SKM-1 (cell line): ENCODE measurements at regions not wholly inside any gene's neighbourhood (a gene's known extent, or its start where the extent isn't known, plus 50 kb on each side); places are given as distances from the start of the nearest gene placed in this dataset.
"Not testable (repeated sequence)": the region's sequence is repeated elsewhere in the genome, so short reads cannot be mapped to it uniquely, and the experiment has no call there.

Source experiments
- DNase-seq: peaks from one replicate; lab custom pipeline; 2025; ENCODE audit not compliant: unreplicated experiment; lab: John Stamatoyannopoulos, UW

GRCh38 chr11:134851503-134852224 is 439.6 kb upstream of the B3GAT1 start:
- DNase-seq, result not testable (repeated sequence)

GRCh38 chr11:134850566-134850965 is 438.5 kb upstream of the B3GAT1 start:
- DNase-seq, result no peak

DNA sequence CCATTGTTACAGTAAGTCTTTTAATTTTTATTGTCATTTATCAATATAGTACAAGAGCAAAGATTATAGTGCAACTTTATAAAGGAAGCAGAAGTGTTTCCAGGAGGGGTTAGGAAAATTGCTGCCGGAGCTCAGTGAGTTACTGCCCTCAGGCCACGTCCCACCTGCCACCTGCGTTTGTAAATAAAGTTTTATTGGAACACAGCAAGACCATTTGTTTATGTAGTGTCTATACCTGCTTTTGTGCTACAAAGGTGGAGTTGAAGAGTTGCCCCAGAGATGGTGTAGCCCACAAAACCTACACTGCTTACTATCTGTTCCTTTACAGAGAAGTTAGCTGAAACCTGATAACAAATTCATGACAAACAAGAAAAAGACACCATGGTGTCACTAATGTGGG is 437.8 kb upstream of the B3GAT1 start:
- no peak for DNase-seq

GRCh38 chr11:134847083-134847715 is 435.2 kb upstream of the B3GAT1 start:
- no peak for DNase-seq

DNA sequence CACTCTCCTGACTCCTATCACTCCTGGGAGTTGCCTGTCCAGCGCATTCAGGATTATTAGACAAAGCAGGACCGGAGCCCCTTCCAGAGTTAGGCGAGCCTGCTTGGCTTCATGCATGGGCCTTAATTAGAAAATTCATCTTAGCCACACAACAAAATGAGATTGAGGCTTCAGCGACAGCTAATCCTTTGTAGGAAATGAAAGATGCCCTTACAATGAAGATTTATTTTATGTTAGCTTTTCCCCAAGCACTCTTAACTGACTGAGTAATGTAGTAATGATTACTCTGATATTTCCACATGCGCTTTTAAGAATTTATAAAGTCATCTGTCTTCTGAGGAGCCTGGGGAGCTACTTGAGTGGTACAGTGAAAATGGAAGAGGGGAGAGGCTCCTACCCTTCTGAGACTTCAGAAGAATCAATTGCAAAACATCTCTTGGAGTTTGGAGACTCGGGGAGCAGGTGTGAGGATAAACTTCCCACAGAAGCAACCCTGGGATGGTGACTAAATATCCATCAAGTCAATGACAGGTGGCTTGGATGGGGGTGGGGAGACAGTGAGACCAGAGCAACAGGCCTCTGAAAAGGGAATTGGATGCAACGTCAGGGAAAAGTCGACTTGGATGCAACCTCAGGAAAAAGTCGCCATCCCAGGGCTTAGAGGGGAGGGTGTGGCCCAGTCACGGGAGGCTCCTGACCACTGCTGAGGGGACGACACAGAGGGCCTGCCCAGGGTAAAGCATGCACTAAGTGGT is 434.5 kb upstream of the B3GAT1 start:
- no peak for DNase-seq

GRCh38 chr11:134845474-134846327 is 433.7 kb upstream of the B3GAT1 start:
- DNase-seq, result no peak

GRCh38 chr11:134844838-134845237 is 432.8 kb upstream of the B3GAT1 start:
- DNase-seq, result no peak

GRCh38 chr11:134843735-134844134 is 431.7 kb upstream of the B3GAT1 start:
- no peak for DNase-seq

DNA sequence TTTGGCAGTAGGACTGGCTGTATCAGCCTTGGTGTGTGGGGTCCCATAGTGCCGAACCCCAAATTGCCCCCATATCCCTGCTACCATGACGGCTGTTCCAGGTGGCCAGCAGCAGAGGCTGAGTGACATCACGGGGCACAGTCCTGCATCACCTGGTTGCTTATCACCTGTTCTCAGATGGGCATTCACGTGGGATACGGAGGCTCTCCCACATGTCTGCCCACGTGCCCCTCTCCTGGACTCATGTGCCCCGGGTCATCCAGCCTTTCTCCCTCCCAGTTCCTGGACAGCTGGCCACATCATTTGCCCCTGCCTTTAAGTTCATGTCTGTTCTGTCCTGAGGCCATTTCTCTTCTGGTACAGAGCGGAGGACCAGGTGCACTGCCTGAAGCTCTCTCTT is 431.0 kb upstream of the B3GAT1 start:
- no peak for DNase-seq

GRCh38 chr11:134841972-134842371 is 429.9 kb upstream of the B3GAT1 start:
- no peak for DNase-seq

GRCh38 chr11:134841411-134841810 is 429.4 kb upstream of the B3GAT1 start:
- DNase-seq, result no peak

DNA sequence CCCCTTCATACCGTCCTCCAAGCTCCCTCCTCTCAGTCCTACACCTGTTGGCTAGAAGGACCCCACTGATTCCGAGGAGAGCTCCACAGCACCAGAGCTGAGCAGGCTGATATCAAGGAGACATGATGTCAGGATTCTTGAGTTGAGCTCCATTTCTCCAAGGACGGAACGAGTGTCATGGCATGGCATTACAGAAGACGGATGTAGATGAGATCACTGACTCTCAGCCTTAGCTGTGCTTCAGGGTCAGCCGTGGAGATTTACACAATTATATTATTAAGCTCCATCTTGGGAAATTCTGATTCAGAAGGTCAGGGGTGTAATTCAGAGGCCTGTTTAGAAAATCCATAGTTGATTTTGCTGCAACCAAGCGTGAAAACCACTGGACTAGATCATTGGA is 428.9 kb upstream of the B3GAT1 start:
- DNase-seq, result no peak

GRCh38 chr11:134840165-134840564 is 428.1 kb upstream of the B3GAT1 start:
- DNase-seq, result not testable (repeated sequence)

GRCh38 chr11:134838708-134839107 is 426.7 kb upstream of the B3GAT1 start:
- DNase-seq, result no peak

DNA sequence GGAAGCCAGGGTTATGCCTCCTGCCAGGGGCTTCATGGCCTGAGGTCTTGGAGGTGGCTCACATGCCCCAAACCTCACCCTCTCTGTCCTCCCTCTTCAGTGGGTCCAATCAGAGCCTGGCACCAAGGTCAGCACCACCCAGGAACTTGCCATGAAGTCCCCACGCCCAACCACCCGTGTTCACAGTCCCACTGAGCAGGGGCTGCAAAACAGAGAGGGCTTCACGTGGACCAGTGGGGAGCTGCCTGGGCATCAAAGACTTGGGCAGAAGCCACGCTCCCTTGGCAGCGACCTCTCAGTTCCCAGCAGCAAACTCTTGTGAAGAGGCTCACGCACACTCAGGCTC is 425.8 kb upstream of the B3GAT1 start:
- no peak for DNase-seq

GRCh38 chr11:134837166-134837886 is 425.3 kb upstream of the B3GAT1 start:
- DNase-seq, result no peak

DNA sequence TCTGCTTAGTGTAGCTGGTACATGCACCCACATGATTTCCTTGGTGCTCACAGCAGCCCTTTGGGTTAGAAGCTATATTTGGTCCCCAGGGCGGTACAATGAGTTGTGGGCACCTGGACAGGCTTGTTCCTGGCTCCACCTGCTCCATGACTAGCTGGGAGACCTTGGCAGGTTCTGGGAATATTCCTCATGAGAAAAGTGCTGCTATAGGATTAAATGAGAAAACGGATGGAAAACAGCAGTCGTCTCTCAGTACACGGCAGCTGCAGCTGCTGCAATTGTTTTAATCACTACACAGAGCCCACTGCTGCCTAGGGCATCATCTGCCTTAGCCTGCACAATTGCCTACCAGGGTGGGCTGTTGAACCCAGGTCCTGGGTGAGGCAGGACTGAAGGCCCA is 424.5 kb upstream of the B3GAT1 start:
- DNase-seq, result no peak

GRCh38 chr11:134835561-134835960 is 423.5 kb upstream of the B3GAT1 start:
- no peak for DNase-seq

- DNase-seq, result no peak
Measured at GRCh38 chr11:134830312-134830711, 418.3 kb upstream of the B3GAT1 start.

DNA sequence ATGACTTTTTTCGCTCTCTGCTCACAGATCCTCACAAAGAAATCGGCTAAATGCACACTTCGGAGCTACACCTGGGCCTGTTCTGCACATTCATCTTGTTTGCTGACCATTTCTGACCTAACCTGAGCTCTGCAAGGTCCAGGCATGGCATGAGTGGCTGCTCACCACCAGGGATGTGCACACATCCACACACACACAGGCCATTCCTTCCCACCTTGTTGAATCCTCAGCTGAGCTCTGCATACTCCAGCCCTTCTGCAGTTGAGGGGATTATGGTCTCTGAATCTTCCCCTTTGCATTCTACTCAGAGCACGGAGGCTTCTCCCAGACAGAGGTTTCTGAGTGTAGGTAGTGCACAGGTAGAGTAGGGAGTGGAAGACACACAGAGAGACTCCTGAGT is 411.9 kb upstream of the B3GAT1 start:
- no peak for DNase-seq

GRCh38 chr11:134822897-134823296 is 410.9 kb upstream of the B3GAT1 start:
- DNase-seq, result no peak
